ENCODE measurements at regions not wholly inside any gene's neighbourhood (a gene's known extent, or its start where the extent isn't known, plus 50 kb on each side); places are given as distances from the start of the nearest gene placed in this dataset.

- no peak for DNase-seq
Measured at GRCh38 chr14:98704441-98704840, 567.6 kb downstream of the BCL11B start.

GRCh38 chr14:98705871-98706300 lies 566.1 kb downstream of the BCL11B start:
- DNase-seq: no peak

DNA sequence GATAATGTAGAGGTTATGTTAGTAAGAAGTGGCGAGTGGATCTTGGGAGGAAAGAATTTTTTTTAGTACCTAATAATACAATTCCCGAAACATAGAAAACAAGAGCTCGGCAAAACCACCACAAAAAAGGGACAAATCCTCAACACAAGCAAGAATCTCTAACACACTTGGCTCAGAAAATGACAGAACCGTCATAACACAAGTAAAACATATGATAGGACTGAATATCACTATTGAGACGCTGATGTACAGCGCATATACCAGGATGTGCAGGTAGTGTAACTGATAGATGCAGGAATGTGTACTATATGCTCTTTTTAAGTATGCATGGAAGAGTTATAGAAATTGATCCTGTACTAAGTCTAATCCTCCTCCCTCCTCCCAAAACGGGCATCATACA lies 564.5 kb downstream of the BCL11B start:
- no peak for DNase-seq

DNA sequence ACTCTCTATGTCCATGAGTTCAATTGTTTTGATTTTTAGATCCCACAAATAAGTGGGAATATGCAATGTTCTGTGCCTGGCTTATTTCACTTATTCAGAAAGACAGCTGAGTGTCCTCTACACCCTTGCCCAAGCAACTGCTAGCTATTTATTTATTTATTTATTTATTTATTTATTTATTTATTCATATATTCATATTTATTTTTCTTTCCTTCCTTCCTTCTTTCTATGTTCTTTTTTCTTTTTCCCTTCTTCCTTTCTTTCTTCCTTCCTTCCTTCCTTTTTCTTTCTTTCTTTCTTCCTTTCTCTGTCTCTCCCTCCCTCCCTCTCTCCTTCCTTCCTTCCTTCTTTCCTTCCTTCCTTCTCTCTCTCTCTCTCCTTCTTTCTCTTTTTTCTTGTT lies 563.4 kb downstream of the BCL11B start:
- no peak for DNase-seq

- no peak for DNase-seq
Measured at GRCh38 chr14:98711453-98711852, 560.5 kb downstream of the BCL11B start.

DNA sequence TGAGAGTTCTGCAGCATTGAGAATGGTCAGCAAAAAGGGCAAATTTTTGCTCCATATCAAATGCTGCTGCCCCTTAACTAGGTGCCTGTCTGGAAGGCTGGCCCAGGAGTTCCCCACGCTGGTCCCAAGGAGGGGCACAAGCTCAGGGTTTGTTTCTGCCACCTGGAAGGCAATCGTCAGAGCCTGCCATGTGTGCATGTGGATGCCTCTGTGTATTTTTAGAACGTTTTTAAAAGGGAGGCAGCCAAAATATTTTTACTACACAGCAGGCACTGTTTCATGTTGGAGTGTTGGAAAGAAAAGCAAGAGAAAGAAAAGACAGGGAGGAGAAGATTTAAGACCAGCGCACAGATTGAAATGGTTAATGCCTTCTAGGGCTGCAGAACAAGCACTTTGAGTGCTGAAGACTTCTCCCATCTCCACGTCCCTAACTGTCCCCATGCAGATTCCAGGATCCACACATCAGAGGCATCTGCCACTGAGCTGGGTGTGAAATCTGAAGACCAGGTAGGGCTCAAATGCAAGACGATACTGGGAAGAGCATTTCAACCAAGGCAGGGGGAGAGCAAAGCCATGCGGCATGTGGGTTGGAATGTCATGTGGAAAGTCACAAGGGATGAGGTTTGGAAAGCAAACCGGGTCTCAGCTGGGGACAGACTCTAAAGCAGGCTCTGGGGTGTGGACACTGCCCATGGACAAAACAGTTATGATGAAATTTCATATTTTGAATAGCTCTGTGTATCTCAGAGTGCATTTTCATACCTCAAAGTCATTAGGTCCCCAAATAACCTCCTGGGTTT lies 557.2 kb downstream of the BCL11B start:
- DNase-seq: no peak

GRCh38 chr14:98716133-98716532 lies 555.9 kb downstream of the BCL11B start:
- DNase-seq: no peak

DNA sequence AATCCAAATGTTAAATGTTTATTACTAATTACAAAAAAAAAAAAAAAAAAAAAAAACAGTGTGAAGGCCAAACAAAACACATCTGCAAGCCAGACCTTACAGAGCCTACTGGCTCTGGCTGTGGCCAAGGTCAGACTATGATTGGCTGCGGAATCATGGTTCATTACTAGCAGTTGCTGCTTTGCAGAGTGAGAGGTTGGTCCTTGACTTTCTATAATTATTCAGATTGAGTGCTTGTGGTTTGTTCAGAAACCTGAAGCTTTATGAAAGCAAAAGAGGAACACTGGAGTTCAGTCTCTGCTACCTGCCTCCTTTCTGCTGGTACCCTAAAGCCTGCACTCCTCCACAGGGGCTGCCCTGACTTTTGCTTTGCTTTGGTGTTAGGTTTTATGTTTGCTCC lies 550.9 kb downstream of the BCL11B start:
- no peak for DNase-seq

DNA sequence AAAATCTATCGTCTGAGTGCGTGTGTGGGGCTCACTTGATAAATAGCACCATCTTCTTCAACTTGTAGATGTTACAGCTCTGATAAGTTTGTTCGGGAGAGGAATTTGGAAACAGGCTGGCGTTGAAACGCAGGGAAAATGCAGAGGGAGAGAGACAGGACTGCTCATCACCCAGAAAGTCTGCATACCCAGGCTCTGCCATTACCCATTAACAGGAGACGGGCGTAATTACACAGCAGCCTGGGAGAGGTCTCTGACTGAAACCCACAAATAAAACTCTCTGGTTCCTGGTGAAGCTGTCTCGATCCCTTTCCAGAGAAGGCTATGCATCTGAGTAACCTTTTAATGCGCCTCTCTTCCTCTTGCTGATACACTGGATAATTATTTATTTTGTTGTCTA lies 547.3 kb downstream of the BCL11B start:
- no peak for DNase-seq

GRCh38 chr14:98725191-98725590 lies 546.8 kb downstream of the BCL11B start:
- no peak for DNase-seq

DNA sequence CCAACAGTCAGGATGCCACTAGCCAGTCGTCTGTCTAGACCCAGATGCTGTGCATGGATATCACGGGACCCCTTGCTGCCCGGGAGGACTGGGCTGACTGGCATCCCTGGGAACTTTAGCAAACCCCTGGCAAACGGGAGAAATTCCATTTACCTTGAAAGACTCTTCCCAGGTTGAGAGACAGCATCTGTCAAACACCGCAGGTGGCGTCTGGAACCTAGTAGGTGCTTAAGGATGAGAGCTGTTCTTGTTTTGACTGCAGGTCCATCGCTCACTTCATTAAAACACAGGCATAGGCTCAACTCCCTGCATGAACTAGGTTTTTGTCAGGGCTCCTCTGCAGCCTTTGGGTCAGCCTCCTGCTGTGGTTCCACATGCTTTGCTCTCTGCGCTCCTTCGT lies 546.3 kb downstream of the BCL11B start:
- DNase-seq: no peak

- DNase-seq: no peak
Measured at GRCh38 chr14:98726585-98727405, 545.2 kb downstream of the BCL11B start.

DNA sequence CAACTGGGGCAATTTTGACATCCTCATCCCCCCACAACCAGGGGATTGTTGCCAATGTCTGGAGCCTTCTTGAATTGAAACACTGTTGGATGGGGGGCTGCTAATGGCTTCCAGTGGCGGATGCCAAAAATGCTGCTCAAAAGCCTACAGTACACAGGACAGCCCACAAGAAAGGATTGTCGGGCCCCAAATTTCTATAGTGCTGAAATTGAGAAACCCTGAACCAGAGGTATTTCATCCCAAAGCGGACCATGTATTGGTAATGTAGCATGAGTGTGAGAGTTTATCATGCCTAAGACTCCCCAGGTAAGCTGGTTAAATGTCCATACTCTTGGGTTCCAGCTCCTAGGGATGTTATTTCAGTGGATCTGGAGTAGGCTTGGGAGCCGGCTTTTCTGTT lies 544.0 kb downstream of the BCL11B start:
- DNase-seq: no peak

DNA sequence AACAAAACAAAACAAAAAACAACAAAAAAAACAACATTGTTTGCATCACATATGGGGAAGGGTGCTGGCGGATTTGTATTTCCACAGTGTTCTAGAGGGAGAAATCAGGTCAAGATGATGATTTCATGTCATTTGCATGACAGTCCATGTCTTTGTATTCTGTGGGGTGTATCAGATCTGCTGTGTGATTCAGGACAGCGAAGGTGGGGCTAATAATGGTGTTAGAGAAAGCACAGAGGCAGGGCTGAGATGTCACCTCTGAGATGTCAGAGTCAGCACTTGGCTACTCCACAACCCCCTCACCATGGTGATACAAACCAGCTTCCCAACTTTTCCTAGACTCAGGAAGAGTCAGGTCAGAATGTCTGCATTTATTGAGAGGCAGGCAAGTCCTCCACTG lies 543.2 kb downstream of the BCL11B start:
- DNase-seq: no peak

DNA sequence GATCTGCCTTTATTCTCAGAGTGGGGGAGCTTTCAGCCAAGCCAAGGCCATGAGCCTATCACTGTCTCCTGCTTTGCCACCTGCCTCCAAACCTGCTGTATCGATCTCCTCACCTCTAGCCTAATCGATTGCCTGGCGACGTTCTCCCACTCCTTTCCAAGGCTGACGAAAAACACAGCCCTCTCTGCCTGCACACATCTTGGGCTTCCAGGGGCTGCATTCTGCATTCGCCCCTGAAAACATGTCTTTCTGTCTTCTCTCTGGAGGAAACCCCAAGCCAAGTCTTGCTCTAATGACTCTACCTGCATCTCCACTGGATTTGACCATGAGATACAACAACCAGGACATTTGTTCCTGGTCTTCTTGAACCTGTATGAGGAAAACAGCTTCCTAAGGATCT lies 540.7 kb downstream of the BCL11B start:
- no peak for DNase-seq

GRCh38 chr14:98731701-98732100 lies 540.3 kb downstream of the BCL11B start:
- no peak for DNase-seq

DNA sequence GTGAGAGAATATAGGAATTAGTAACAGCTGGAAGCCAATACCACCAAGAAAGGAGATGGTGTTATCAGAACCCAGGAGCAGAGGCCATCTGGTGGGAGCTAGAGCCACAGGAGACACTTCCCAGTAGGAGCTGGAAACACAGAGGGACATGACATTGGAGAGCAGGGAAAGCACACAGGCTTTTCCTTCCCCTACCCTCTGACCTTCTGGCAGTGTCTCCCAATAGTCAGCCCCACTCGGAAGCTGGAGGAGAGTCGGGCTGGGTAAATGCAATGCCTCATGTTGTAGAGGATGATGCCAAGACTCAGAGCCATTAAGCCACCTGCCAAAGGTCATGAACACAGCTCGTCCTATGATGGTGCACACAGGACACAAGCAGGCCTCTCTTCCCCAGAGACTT lies 538.5 kb downstream of the BCL11B start:
- DNase-seq: no peak

DNA sequence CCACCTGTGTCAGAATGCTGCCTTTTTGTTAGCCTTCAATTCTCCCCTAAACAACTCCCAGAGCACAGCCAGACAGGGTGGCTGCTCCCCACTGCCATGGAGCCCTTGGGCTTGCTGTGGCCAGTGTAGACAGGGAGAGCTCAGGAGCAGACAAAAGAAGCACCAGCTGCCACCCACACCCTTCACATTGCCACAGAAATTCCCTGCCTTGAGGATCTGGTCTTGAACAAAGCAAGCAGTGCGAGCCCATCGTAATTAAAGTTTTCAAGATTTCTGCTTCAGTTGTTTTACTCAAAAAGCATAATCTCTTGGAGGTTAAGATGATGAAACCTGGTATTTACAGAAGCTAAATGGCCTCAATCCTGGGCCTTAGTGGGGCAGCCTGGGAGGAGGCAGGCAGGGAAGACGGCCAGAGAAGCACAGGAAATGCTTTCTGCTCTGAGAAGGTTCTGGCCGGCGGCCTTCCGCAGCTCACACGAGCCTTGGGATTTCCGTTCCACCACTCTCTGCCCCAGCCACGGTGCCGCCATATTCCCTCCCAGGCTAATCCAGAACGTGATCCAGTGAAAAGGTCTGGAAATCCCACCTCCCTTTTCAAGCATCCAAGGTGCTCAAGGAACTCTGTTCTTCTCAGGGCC lies 535.2 kb downstream of the BCL11B start:
- no peak for DNase-seq

DNA sequence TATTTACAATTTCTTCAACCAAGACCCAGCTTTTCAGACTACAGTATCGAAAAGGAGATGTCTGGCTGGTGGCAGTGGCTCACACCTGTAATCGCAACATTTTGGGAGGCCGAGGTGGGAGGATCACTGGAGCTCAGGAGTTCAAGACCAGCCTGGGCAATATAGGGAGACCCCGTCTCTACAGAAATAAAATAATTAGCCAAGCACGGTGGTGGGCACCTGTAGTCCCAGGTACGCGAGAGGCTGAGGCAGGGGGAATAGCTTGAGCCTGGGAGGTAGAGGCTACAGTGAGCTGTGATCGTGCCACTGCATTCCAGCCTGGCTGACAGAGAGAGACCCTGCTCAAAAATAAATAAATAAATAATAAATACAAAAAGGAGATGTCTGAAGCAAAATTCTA lies 530.5 kb downstream of the BCL11B start:
- no peak for DNase-seq

DNA sequence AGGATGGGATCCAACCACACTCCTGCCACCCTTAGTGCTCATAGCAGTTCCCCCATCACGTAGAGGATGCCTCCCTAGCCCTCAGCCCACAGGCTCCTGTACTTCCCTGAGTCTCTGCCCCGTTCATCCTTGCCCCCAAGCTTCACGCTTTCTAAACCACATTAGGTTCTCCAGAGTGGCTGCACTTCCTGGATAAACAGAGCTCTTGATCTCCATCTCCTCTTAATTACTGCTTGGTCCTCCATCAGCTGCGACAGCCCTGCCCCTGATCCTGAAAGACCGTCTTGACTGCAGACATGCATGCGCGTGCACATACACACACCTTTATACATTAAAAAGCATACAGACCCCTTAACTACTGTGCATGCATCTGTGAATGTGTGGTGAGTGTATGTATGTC lies 530.0 kb downstream of the BCL11B start:
- DNase-seq: no peak

DNA sequence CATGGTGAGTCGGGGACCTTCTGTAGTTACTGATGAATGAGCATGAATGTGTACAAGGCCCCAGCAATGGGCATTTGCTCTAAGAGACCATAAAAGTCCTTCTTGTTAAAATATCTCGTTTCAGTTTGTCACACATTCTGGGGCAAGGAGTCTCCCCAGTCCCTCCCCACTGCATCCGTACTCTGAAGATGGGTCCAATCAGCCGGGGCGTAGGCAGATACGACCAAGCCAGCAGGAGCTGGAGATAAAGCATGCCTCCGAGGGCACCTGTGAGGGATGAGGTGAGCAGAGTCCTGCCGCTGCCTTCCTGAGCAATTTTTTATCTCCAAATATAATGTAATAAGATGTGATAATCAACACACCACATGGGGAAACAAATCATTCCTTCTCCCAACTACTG lies 528.5 kb downstream of the BCL11B start:
- DNase-seq: no peak

- no peak for DNase-seq
Measured at GRCh38 chr14:98748966-98749365, 523.0 kb downstream of the BCL11B start.

- DNase-seq: no peak
Measured at GRCh38 chr14:98751110-98751509, 520.9 kb downstream of the BCL11B start.

DNA sequence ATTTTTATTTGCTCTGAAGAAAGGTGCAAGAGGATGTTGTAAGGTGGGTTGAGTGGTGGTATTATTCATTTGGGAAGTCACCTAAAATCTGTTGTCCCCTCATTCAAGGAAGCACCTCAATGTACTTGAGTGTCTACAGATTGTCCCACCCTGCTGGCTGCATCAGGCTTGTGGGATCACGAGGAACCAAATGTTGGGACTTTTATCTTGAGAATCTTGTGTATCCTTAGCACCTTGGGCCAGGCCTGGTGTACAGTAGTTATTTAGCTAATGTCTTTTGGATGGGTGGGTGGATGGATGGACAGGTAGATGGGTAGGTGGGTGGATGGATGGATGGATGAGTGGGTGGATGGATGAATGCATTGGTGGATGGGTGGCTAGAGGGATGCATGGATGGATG lies 519.3 kb downstream of the BCL11B start:
- no peak for DNase-seq
